Skeletal muscle satellite cell (primary cell): ENCODE measurements at regions not wholly inside any gene's neighbourhood (a gene's known extent, or its start where the extent isn't known, plus 50 kb on each side); places are given as distances from the start of the nearest gene placed in this dataset.

Experiments
- H3K27me3 ChIP-seq: 2 replicates; pipeline ENCODE4 v1.7.0; 2013; ENCODE audit warnings: low read length; ENCODE audit not compliant: control insufficient read depth, insufficient read depth
- H3K36me3 ChIP-seq: 2 replicates; pipeline ENCODE4 v1.7.0; 2013; ENCODE audit warnings: mild to moderate bottlenecking, control low read depth, low read length; ENCODE audit not compliant: insufficient read depth
- H3K4me1 ChIP-seq: 2 replicates; pipeline ENCODE4 v1.7.0; 2013; ENCODE audit warnings: low read length; ENCODE audit not compliant: control insufficient read depth, insufficient read depth
- H3K4me2 ChIP-seq: 2 replicates; pipeline ENCODE4 v1.7.0; 2013; ENCODE audit warnings: mild to moderate bottlenecking, low read length
- H3K4me3 ChIP-seq: 2 replicates; pipeline ENCODE4 v1.7.0; 2013; ENCODE audit warnings: low read length
- H3K9ac ChIP-seq: 2 replicates; pipeline ENCODE4 v1.7.0; 2013; ENCODE audit warnings: mild to moderate bottlenecking, low read depth, low read length, moderate library complexity
- H3K9me3 ChIP-seq: replicated peaks from 2 replicates; pipeline ENCODE4 v1.7.0; 2013; ENCODE audit warnings: mild to moderate bottlenecking, control low read depth, low read length

DNA sequence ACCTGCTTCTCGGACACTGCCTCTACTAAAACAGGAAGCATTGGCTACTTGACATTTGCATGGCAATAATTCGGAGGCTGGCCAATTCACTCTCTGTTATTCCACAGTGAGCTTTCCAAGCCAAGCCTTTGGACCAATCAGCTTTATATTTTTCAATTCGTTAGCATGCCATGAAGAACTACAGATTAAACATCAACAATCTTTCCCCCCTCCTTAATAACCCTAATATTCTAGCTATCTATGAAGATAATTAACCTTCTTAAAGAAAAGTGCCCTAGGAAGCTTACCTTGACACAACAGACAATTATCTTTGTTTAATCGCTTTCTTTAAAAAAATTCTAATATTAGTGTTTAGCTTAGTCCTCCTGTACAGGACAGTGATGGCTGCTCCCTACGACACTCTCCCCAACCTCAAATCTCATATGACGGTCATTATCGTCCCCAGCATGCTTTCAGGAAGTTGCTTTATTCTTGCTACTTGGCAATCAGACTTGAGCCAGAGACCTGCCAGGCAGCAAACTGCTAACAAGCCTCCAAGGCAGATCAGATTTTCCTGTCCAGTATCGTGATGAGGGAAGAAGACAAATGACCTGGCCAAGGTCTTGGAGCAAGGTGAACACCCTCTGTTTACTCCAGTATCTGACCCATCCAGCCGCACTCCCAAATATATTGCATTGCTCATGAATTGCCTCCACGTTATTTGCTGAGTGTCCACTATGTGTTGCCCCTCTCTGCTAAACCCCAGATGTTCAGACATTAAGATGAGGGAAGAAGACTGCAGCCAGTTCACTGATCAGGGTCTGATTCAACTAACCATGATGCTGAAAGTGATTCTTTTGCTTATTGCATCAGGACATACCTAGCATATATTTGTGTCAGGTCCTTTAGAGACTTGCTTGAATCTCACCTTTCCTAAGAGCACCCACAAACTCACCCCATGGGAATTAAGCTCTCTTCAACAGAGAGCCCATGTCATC, 68.1 kb upstream of the LPP start:
- H3K9me3 ChIP-seq, result no peaks in the 10 kb centered on the region
- H3K4me2 ChIP-seq, result no peak overlapping the region
- no peak overlapping the region for H3K9ac ChIP-seq
- H3K4me1 ChIP-seq, result peaks cover 22% of the 10 kb centered on the region
- no peaks in the 10 kb centered on the region for H3K27me3 ChIP-seq
- H3K4me3 ChIP-seq, result no peak overlapping the region
- H3K36me3 ChIP-seq, result no peaks in the 10 kb centered on the region

DNA sequence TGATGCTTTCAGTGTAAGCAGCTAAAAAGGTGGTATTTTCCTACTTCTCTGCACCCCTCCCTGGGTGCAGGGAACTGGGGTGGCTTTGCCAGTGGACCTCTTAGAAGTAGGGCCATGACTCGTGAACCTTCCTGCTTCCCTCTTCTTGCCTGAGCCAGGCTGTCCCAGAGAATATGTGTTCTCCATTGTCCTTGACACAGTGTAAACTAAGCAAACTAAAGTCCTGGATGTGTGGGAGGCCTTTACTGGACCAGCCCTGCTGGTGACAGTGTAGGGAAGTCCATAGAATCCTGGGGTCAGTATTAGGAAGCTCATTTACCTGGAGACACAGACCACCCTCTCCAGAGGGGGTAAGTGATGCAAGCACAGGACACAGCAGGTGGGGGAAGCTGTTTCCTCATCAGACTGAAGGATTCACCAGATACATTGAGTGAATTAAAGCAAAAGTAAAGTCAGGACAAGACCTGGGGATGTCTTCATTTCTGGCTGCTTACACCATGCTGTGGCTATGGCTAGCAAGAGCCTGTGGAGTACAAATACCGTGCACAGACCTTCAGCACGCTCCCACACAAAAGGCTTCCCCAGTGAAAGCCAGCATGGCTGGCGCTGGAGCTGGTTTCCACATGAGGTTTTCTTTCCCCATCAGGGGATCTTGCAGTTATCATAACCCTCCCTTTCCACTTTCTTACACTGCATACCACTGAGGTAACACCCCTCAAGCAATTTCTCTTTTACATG, 64.8 kb upstream of the LPP start:
- Histone ChIP-seq H3K4me1 (peaks cover 6% of the 10 kb centered on the region), H3K9ac (no peak overlapping the region), H3K9me3 (no peaks in the 10 kb centered on the region), H3K36me3 (no peaks in the 10 kb centered on the region), H3K4me3 (no peak overlapping the region), H3K27me3 (no peaks in the 10 kb centered on the region), H3K4me2 (no peak overlapping the region)

DNA sequence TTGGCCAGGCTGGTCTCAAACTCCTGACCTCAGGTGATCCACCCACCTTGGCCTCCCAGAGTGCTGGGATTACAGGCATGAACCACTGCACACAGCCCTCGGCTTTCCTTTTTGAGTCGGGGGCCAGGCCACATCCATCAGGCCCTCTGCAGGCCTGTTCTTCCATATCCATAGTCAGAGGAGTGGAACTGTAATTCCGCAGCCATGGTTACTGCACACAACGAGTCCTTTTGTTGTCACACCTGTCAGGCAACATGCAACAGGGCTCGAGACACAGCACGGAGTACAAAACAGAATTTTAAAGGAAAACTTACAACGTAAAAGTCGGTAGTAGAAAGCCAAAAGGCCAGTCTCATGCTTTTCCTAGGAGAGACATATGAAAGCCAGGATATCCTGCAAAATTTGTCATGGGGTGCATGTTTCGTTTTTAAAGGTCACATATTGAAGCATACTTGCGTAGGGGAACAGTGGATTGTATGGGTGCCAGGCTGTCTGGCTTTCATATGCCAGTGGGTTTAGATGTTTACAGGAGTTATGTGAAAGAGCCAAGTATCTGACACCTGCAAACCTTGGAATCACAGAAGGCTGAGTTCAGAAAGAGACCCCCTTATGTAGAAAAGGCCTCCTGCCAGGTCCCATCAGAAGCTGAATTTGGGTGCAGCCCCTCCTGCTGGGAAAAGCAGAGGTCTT, 63.2 kb upstream of the LPP start:
- peaks cover 6% of the 10 kb centered on the region for H3K4me1 ChIP-seq
- no peak overlapping the region for H3K4me3 ChIP-seq
- H3K9ac ChIP-seq, result no peak overlapping the region
- no peaks in the 10 kb centered on the region for H3K9me3 ChIP-seq
- no peaks in the 10 kb centered on the region for H3K27me3 ChIP-seq
- no peaks in the 10 kb centered on the region for H3K36me3 ChIP-seq
- H3K4me2 ChIP-seq, result no peak overlapping the region

DNA sequence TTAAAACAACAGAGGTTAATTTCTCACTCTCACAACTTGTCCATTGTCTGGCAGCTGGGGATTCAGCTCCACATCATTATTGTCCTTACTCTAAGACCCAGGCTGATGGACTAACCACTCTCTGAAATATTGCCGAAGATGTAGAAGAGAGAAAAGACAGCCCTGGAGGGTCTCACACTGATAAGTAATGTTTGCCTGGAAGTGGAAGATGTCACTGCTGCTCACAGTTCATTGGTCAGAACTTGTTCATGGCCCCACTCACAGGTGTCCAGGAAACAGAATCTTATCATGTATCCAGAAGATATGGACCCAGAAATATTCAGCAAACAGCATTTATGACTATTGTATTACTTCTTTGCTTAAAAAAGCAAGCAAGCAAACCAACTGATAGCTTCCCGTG, 62.2 kb upstream of the LPP start:
- H3K9me3 ChIP-seq, result no peaks in the 10 kb centered on the region
- no peaks in the 10 kb centered on the region for H3K36me3 ChIP-seq
- no peak overlapping the region for H3K4me2 ChIP-seq
- no peak overlapping the region for H3K4me3 ChIP-seq
- no peaks in the 10 kb centered on the region for H3K27me3 ChIP-seq
- no peak overlapping the region for H3K9ac ChIP-seq
- peaks cover 6% of the 10 kb centered on the region for H3K4me1 ChIP-seq

DNA sequence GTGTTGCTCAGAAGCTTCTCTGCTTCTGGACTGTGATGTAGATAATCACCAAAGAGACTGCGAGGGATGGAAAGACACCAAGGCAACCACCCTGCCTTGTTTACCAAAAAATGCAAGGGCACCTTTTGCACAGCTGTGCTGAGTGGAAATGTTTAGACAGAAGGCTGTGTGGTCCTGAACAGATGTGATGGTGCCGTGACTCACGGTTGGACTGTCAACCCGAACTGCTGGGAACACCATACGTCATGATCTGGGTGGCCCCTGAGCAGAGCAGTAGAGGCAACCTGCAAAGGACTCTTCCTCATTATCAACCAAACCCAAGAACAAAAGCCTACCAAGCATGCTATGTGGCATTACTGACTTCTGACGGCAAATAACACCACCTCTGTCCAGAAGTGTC, 61.3 kb upstream of the LPP start:
- no peak overlapping the region for H3K4me3 ChIP-seq
- H3K4me1 ChIP-seq, result peaks cover 6% of the 10 kb centered on the region
- H3K4me2 ChIP-seq, result no peak overlapping the region
- no peaks in the 10 kb centered on the region for H3K36me3 ChIP-seq
- H3K9me3 ChIP-seq, result no peaks in the 10 kb centered on the region
- no peak overlapping the region for H3K9ac ChIP-seq
- no peaks in the 10 kb centered on the region for H3K27me3 ChIP-seq

DNA sequence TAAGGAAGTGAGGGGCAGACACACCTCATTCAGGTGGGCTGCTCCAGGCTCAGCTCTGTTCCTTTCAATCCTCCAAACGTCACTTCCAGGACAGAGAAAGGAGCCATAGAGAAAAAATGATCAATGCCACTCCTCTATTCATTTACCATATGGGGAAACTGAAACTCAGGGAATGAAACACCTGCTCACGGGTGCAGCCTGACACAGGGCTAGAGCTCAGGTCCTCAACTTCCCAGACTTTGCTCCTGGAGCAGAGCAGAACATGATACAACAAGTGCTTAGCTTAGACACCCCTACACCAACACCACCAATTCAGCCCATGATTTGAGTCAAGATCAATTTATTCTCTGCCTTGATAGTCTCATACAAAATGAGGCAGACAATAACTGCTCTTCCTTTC, 58.5 kb upstream of the LPP start:
- Histone ChIP-seq H3K9ac (no peak overlapping the region), H3K4me1 (peaks cover 6% of the 10 kb centered on the region), H3K4me2 (no peak overlapping the region), H3K4me3 (no peak overlapping the region), H3K36me3 (no peaks in the 10 kb centered on the region), H3K9me3 (no peaks in the 10 kb centered on the region), H3K27me3 (no peaks in the 10 kb centered on the region)

DNA sequence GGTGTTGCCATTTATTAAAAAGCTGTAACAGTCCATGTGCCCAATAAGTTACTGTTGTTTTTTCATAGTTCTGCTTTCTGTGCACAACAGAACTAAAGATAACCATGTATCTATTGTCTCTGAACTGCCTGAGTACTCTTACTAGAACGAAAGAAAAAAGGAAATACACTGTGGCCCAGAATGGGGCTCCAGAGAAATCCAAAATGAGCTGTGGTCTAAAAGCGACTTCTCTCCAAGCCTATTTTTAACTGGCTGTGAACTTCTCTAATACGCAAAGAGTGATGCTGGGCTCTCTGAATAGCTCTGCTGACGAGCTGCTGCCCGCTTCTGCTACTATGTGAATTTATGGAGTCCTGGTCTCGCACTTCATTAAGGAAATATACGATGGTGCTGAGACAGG, 56.2 kb upstream of the LPP start:
- Histone ChIP-seq H3K4me1 (peaks cover under 1% of the 10 kb centered on the region), H3K4me2 (no peak overlapping the region), H3K4me3 (no peak overlapping the region), H3K9me3 (no peaks in the 10 kb centered on the region), H3K9ac (no peak overlapping the region), H3K36me3 (no peaks in the 10 kb centered on the region), H3K27me3 (no peaks in the 10 kb centered on the region)

DNA sequence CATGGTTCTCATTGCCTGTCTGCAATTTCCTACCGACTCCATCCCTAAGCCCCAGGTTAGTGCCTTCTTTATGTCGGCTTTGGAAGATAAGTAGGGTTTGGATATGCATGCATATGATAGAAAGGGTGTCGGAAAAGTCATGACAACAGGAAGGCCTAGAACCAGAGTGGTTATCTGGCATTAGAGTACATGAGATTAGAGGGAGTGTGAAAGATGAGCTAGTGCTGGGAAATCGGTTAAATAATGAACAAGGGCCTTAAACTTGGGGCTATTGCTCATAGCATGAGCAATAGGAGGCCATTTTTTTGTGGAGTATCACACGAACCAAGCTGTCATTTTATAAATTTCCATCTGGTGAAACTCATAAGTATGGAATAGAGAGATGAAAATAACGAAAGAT, 54.0 kb upstream of the LPP start:
- H3K4me2 ChIP-seq, result no peak overlapping the region
- H3K4me1 ChIP-seq, result no peaks in the 10 kb centered on the region
- H3K9ac ChIP-seq, result no peak overlapping the region
- no peaks in the 10 kb centered on the region for H3K36me3 ChIP-seq
- H3K27me3 ChIP-seq, result no peaks in the 10 kb centered on the region
- no peak overlapping the region for H3K4me3 ChIP-seq
- no peaks in the 10 kb centered on the region for H3K9me3 ChIP-seq

DNA sequence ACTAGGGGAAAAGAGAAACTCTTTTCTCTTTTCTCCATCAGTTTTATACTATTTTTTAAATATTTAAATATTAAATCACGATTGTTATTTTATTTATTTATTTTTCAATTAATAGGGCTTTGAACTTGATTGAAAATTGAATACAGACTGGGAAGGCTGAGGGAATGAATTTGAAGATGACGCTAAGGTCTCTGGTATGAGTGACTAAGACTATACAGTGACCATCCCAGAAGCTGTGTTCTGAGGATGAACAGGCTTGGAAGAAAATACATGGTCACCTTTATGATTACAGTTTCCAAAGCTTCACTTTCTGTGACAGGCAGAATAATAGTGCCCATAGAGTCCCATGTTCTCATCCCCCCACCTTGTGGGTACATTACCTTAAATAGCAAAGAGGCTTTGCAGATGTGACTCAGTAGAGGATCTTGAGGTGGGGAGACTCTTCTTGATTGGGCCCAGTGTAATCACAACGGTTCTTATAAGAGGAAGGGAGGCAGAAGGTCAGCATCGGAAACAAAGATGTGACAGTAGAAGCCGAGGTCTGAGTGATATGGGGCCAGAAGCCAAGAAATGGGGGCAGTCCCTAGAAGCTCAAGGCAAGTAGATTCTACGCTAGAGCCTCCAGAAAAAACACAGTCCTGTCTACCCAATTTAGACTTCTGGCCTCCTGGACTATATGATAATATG, 51.0 kb upstream of the LPP start:
- no peaks in the 10 kb centered on the region for H3K4me1 ChIP-seq
- no peak overlapping the region for H3K4me3 ChIP-seq
- H3K9ac ChIP-seq, result no peak overlapping the region
- H3K9me3 ChIP-seq, result no peaks in the 10 kb centered on the region
- H3K27me3 ChIP-seq, result no peaks in the 10 kb centered on the region
- H3K36me3 ChIP-seq, result no peaks in the 10 kb centered on the region
- H3K4me2 ChIP-seq, result no peak overlapping the region

DNA sequence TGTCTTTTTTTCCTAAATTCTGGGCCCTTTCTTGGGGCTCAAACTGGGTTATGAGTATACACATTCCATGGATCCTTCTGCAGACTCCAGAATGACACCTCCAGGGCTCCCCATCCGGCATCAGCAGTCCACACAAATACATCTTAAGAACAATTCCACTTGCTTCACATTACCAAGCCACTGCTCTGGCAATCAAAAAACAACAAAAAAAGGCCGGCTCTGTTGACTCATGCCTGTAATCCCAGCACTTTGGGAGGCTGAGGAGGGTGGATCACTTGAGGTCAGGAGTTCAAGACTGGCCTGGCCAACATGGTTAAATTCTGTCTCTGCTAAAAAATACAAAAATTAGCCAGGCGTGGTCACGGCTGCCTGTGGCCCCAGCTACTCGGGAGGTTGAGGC, 49.9 kb upstream of the LPP start:
- Histone ChIP-seq H3K9me3 (no peaks in the 10 kb centered on the region), H3K27me3 (no peaks in the 10 kb centered on the region), H3K36me3 (no peaks in the 10 kb centered on the region), H3K4me1 (no peaks in the 10 kb centered on the region), H3K9ac (no peak overlapping the region), H3K4me2 (no peak overlapping the region), H3K4me3 (no peak overlapping the region)
